Ovary (tissue), 3 donors: ENCODE measurements at regions not wholly inside any gene's neighbourhood (a gene's known extent, or its start where the extent isn't known, plus 50 kb on each side); places are given as distances from the start of the nearest gene placed in this dataset.
"Not testable (repeated sequence)": the region's sequence is repeated elsewhere in the genome, so short reads cannot be mapped to it uniquely, and the experiment has no call there.

Source experiments
- CTCF ChIP-seq, 3 donors: fragments of 450-650 bp in 2 of 3; fragments of 200-600 bp in 1 of 3; IDR thresholded peaks; one replicate each; pipeline versions ENCODE4 v1.5.1 to v1.8.0; 2016 to 2022; ENCODE audit warnings: antibody characterized with exemption in 3 of 3, mild to moderate bottlenecking in 1 of 3
- EP300 ChIP-seq: sonication (generic); formaldehyde crosslinking; IDR thresholded peaks from one replicate; pipeline ENCODE4 v1.6.1; 2017; ENCODE audit warnings: antibody characterized with exemption
- POLR2A ChIP-seq: fragments of 450-650 bp; IDR thresholded peaks from one replicate; pipeline ENCODE4 v1.6.1; 2017; ENCODE audit warnings: antibody characterized with exemption, mild to moderate bottlenecking, moderate library complexity
- donor health status: DM: no; HTN: no; CAD: no.

GRCh38 chr1:67907467-67907866 lies 74.2 kb upstream of the GNG12 start:
- not testable (repeated sequence) for TF ChIP-seq CTCF (IDR thresholded peaks at IDR 0.05); EP300; POLR2A
